ENCODE measurements at regions not wholly inside any gene's neighbourhood (a gene's known extent, or its start where the extent isn't known, plus 50 kb on each side); places are given as distances from the start of the nearest gene placed in this dataset.

DNA sequence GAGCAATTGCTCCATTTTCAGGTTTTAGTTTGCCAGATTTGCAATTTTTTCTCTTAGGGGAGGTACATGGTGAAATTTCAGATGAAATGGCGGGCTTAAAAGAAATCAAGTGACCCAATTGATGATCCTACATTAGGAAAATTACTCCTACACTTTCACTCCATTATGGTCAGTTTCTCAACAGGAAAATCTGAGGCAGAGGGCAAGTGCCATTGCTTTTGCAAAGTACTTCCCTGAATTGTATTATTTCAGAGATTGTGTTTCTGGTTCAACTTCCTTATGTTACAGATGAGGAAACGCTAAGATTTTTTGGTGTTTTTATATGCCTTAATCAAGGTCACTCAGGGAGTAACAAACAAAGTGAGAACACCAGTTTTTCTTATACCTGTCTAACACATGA is 302.2 kb downstream of the ARAP2 start:
- intact Hi-C loops (cut with micrococcal nuclease; ENCODE audit: unreplicated experiment), result no loop called here
- BruUV-seq (replicated peaks), result no TSS peak

DNA sequence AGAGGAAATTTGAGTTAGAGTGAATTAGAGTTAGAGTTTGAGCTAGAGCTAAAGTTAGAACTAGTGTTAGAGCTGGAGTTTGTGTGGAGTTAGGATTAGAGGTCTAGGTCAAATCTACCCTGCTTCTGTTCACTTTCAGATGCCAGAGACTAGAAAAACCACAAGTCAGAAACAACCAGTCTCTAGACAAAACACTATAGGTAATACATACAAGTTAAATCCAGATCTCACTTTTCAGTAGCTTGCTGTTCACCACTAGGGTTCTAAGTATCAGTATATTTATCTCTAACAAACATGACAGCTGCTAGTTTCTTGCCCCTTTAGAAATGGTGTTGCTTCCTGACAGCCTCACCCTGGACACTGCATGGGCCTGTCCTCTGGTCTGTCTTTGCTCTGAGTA is 300.7 kb downstream of the ARAP2 start:
- ChIA-PET CTCF (no interaction called here), POLR2A (no interaction called here)
- Histone ChIP-seq H3K4me3 (ENCODE audit: low read depth in 2 of 2, low read length in 2 of 2) (no peak overlapping the region), H3K4me1 (ENCODE audit: control insufficient read depth, insufficient read depth, low read length) (no peaks in the 10 kb centered on the region), H3K36me3 (ENCODE audit: control insufficient read depth, insufficient read depth, low read length) (no peaks in the 10 kb centered on the region), H3K27ac (ENCODE audit: low read length) (no peak overlapping the region), H3K27me3 (ENCODE audit: control insufficient read depth, insufficient read depth, low read length) (no peaks in the 10 kb centered on the region), H3K9me3 (ENCODE audit: control insufficient read depth, insufficient read depth, low read depth, low read length) (no peaks in the 10 kb centered on the region)
- DNase-seq (ENCODE audit: low read depth, low spot score), result no peak
- intact Hi-C loops (cut with micrococcal nuclease; ENCODE audit: unreplicated experiment) (no loop called here), in situ Hi-C loops (cut with HindIII; ENCODE audit: low pct_unique_long_range_greater_than_20kb, low sequenced_read_pairs) (no loop called here)
- TF ChIP-seq POLR2AphosphoS5 (IDR thresholded peaks at IDR 0.05; ENCODE audit: low read depth, low read length), result no peak
- no peak for TF ChIP-seq SIN3A (IDR thresholded peaks at IDR 0.05; ENCODE audit: borderline replicate concordance, insufficient read depth, low read depth, low read length)
- no peak for TF ChIP-seq CTCF (IDR thresholded peaks at IDR 0.05)
- no peak for TF ChIP-seq TCF7L2 (IDR thresholded peaks at IDR 0.05; ENCODE audit: low read depth, low read length)
- TF ChIP-seq REST (IDR thresholded peaks at IDR 0.05; ENCODE audit: insufficient read depth in 1 of 2, low read depth in 2 of 2, low read length in 1 of 2), result no peak
- no TSS peak for BruUV-seq (replicated peaks)
- ATAC-seq, result no peak

More for the DNA sequence above, 302.2 kb downstream of the ARAP2 start:
- no peak for TF ChIP-seq REST (IDR thresholded peaks at IDR 0.05; ENCODE audit: insufficient read depth in 1 of 2, low read depth in 2 of 2, low read length in 1 of 2)
- TF ChIP-seq TCF7L2 (IDR thresholded peaks at IDR 0.05; ENCODE audit: low read depth, low read length), result no peak
- TF ChIP-seq POLR2AphosphoS5 (IDR thresholded peaks at IDR 0.05; ENCODE audit: low read depth, low read length), result no peak
- TF ChIP-seq SIN3A (IDR thresholded peaks at IDR 0.05; ENCODE audit: borderline replicate concordance, insufficient read depth, low read depth, low read length), result no peak
- no peak for TF ChIP-seq CTCF (IDR thresholded peaks at IDR 0.05)
- in situ Hi-C loops (cut with HindIII; ENCODE audit: low pct_unique_long_range_greater_than_20kb, low sequenced_read_pairs), result no loop called here
- CTCF ChIA-PET, result no interaction called here
- Histone ChIP-seq H3K27ac (ENCODE audit: low read length) (no peak overlapping the region), H3K27me3 (ENCODE audit: control insufficient read depth, insufficient read depth, low read length) (no peaks in the 10 kb centered on the region), H3K4me1 (ENCODE audit: control insufficient read depth, insufficient read depth, low read length) (no peaks in the 10 kb centered on the region), H3K4me3 (ENCODE audit: low read depth in 2 of 2, low read length in 2 of 2) (no peak overlapping the region), H3K9me3 (ENCODE audit: control insufficient read depth, insufficient read depth, low read depth, low read length) (no peaks in the 10 kb centered on the region), H3K36me3 (ENCODE audit: control insufficient read depth, insufficient read depth, low read length) (no peaks in the 10 kb centered on the region; the same call in 1 of the 2 replicates)
- ATAC-seq, result no peak
- DNase-seq (ENCODE audit: low read depth, low spot score), result no peak
- POLR2A ChIA-PET, result no interaction called here

Measured in Panc1 (cell line).